ENCODE measurements at regions not wholly inside any gene's neighbourhood (a gene's known extent, or its start where the extent isn't known, plus 50 kb on each side); places are given as distances from the start of the nearest gene placed in this dataset.

DNA sequence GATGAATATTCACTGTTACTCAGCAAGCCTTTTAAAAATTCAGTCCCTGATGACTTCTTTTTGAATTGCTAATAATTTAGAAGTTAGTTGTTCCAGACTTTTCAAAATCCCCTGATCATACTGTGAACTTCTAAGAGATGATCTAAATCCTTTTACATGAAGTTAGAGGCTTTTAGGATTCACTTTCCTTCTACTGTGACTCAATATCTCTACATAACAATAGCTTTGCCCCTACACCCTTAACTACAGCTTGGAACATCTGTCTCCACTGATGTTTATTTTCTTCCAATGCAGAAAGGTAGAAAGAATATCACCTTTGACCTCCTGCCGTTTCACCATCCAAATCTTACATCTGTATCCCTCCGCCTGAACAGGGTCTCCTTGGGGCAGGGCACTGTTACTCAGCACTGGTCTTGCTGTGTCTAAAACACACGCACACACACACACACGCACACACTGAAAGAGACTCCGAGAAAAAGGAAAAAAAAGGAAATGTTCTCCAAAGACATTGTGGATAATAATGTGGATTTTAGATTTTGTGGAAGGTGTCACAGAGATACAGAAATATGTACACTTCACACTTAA lies 111.6 kb upstream of the GPRIN3 start:
- no peak overlapping the region for H3K4me3 ChIP-seq (replicated peaks in 1 of 3)
- no peaks in the 10 kb centered on the region for H3K4me1 ChIP-seq
- no peaks in the 10 kb centered on the region for H3K9me3 ChIP-seq
- H3K27ac ChIP-seq, result no peak overlapping the region
- H3K36me3 ChIP-seq, result no peaks in the 10 kb centered on the region
- intact Hi-C loops (cut with DNase I), result no loop called here
- no peaks in the 10 kb centered on the region for H3K27me3 ChIP-seq
- 90 to 93% methylated on average over 5 of the region's 5 CpGs for WGBS, 2 donors
- DNase-seq, result no peak
- TF ChIP-seq, protein P1, sequence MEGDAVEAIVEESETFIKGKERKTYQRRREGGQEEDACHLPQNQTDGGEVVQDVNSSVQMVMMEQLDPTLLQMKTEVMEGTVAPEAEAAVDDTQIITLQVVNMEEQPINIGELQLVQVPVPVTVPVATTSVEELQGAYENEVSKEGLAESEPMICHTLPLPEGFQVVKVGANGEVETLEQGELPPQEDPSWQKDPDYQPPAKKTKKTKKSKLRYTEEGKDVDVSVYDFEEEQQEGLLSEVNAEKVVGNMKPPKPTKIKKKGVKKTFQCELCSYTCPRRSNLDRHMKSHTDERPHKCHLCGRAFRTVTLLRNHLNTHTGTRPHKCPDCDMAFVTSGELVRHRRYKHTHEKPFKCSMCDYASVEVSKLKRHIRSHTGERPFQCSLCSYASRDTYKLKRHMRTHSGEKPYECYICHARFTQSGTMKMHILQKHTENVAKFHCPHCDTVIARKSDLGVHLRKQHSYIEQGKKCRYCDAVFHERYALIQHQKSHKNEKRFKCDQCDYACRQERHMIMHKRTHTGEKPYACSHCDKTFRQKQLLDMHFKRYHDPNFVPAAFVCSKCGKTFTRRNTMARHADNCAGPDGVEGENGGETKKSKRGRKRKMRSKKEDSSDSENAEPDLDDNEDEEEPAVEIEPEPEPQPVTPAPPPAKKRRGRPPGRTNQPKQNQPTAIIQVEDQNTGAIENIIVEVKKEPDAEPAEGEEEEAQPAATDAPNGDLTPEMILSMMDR (IDR thresholded peaks at IDR 0.05), result no peak
- TF ChIP-seq POLR2A (IDR thresholded peaks at IDR 0.05), result no peak

DNA sequence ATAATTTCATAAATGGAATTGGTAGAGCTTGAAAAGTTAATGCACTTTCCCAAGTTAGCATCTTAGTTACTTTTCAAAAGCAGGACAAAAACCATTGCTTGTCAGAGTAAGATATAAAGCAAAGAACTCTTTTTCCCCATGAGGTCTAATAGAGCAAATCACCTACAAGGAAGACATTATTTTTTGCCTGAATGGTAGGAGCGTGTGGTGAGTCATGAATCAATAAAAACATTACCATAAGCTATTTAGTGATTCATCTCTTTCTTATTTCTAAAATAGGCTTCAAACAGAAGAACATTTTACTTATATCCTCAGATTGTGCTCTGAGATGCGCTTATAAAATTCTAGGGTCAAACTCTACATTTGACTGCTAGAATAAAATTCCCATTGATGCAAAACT lies 109.4 kb upstream of the GPRIN3 start:
- TF ChIP-seq POLR2A (IDR thresholded peaks at IDR 0.05), result no peak
- TF ChIP-seq, protein P1 (IDR thresholded peaks at IDR 0.05), result no peak
- H3K9me3 ChIP-seq, result no peaks in the 10 kb centered on the region
- H3K36me3 ChIP-seq, result no peaks in the 10 kb centered on the region
- 95 to 97% methylated on average over 2 of the region's 2 CpGs for WGBS, 2 donors
- no peaks in the 10 kb centered on the region for H3K4me1 ChIP-seq
- no peak for DNase-seq
- intact Hi-C loops (cut with DNase I), result no loop called here
- no peak overlapping the region for H3K27ac ChIP-seq
- no peak overlapping the region for H3K4me3 ChIP-seq (replicated peaks in 1 of 3)
- H3K27me3 ChIP-seq, result no peaks in the 10 kb centered on the region

GRCh38 chr4:89413518-89413917 lies 105.9 kb upstream of the GPRIN3 start:
- Histone ChIP-seq H3K4me3 (replicated peaks in 1 of 3) (no peak overlapping the region), H3K36me3 (no peaks in the 10 kb centered on the region), H3K4me1 (peaks cover 0 to 9% of the 10 kb centered on the region in 2 donors), H3K9me3 (no peaks in the 10 kb centered on the region), H3K27ac (no peak overlapping the region), H3K27me3 (no peaks in the 10 kb centered on the region)
- 26 to 42% methylated on average over 1 of the region's 1 CpG for WGBS, 2 donors
- TF ChIP-seq, protein P1 (IDR thresholded peaks at IDR 0.05), result no peak
- TF ChIP-seq POLR2A (IDR thresholded peaks at IDR 0.05), result no peak
- intact Hi-C loops (cut with DNase I), result no loop called here
- peak; percentile 21 to 22 for DNase-seq

DNA sequence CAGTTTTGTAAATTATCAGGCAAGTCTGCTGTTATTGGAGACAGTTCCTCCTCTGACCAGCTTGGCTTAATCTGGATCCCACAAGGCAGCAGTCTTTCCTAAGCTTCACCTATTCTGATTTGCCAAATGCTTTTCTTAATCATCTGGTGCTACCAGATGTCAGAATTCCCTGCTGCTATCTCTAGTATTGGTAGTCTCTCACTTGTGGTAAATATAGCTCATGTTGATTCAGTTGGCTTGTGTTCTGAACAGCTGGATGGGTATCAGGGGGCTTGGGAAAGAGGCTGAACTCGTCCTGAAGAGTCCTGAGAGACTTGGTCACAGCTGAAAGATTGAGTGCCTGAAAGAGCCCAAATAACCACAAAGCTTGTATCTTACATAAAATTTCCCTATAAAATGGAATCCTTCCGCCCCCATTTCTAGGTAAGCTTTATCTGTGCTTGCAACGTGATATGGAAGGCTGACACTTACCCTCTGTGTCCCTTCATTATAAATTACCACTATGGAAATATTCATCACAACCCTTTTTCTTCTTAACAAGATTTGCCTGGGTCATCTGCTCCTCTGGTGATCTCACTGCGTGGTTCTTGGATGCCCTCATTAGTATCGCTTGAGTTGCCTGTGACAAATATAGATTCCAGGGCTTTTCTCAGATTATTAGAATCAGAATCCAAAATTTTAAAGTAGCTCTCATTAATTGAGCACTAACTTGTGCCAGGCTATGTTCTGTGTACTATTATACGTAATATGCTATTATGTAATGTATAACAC lies 104.1 kb upstream of the GPRIN3 start:
- intact Hi-C loops (cut with DNase I), result no loop called here
- no peak overlapping the region for H3K27ac ChIP-seq
- H3K9me3 ChIP-seq, result no peaks in the 10 kb centered on the region
- TF ChIP-seq POLR2A (IDR thresholded peaks at IDR 0.05), result no peak
- H3K27me3 ChIP-seq, result no peaks in the 10 kb centered on the region
- H3K4me1 ChIP-seq, result peaks cover 0 to 9% of the 10 kb centered on the region in 2 donors
- H3K36me3 ChIP-seq, result no peaks in the 10 kb centered on the region
- no peak overlapping the region for H3K4me3 ChIP-seq (replicated peaks in 1 of 3)
- DNase-seq, result no peak
- WGBS, 2 donors, result 72% methylated on average over 6 of the region's 6 CpGs

- Histone ChIP-seq H3K4me1 (peaks cover 0 to 9% of the 10 kb centered on the region in 2 donors), H3K9me3 (no peaks in the 10 kb centered on the region), H3K36me3 (no peaks in the 10 kb centered on the region), H3K27ac (no peak overlapping the region), H3K27me3 (no peaks in the 10 kb centered on the region), H3K4me3 (replicated peaks in 1 of 3) (no peak overlapping the region)
- intact Hi-C loops (cut with DNase I), result no loop called here
- WGBS, 2 donors, result 23 to 32% methylated on average over 1 of the region's 1 CpG
- DNase-seq, result peak; percentile 9 to 10
- TF ChIP-seq, protein P1 (IDR thresholded peaks at IDR 0.05), result no peak
- TF ChIP-seq POLR2A (IDR thresholded peaks at IDR 0.05), result no peak
Measured at GRCh38 chr4:89410687-89411086, 103.1 kb upstream of the GPRIN3 start.

Data from thyroid gland (tissue), 4 donors.